ENCODE measurements at regions not wholly inside any gene's neighbourhood (a gene's known extent, or its start where the extent isn't known, plus 50 kb on each side); places are given as distances from the start of the nearest gene placed in this dataset.
"Not testable (repeated sequence)": the region's sequence is repeated elsewhere in the genome, so short reads cannot be mapped to it uniquely, and the experiment has no call there.

DNA sequence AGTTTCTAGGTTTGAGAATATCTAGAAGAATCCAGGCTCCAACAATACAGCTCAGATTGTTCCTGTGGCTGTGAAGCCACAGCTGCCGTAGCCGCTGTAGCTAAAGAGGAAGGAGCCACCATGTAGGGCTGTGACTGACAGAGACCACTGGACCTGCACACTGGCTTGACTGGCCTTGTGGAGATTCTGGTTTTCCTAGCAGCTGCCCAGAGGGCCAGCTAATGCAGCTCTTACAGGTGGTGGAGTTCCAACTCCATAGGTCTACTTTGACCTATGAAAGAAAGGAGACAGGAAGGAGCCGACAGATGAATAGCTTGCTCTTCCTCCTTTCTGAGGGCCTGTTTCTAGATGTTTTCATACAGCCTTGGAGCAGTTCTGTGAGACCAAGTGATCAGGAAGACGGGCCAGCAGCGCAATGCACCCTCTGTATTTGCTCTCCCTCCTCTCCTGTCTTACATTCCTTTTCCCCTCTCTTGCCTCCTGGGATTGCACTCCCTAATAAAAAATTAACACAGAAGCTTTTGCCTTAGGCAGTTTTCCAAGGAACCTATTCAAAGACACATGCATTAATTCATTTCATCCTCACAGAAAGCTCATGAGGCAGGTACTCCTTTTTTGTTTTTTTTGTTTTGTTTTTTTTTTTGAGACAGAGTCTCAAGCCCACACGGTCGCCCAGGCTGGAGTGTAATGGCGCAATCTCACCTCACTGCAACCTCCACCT lies 51.8 kb upstream of the MYB start:
- peak in 1 of 2 donors; percentile 30 for ATAC-seq

- ATAC-seq = peak; percentile 96 to 99
These were observed 52.7 kb upstream of the MYB start for GRCh38 chr6:135128268-135128914.

- no peak for ATAC-seq
These were observed 54.4 kb upstream of the MYB start for GRCh38 chr6:135126729-135127128.

- no peak for ATAC-seq
These were observed 55.1 kb upstream of the MYB start for GRCh38 chr6:135126034-135126433.

DNA sequence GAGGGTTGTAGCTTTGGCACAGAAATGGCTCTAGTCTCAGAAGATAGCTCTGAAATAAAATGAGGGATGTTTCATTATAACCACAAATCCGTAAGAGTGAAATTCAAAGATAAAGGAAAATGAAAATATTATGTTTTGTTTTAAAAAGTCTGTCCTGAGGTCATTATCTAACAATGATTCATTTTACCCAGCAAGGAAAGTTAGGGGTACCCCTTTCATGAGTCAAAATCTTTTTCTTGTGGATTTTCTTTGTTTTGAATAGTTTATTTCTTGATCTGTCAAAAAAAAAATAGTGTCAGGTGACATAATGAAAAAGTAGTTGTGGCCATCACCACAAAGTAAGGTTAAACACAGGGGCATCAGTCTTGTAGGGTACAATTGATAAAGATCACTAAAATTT lies 59.7 kb upstream of the MYB start:
- ATAC-seq = peak in 1 of 2 donors; percentile 36

GRCh38 chr6:135118134-135118730 lies 62.9 kb upstream of the MYB start:
- ATAC-seq = no peak

DNA sequence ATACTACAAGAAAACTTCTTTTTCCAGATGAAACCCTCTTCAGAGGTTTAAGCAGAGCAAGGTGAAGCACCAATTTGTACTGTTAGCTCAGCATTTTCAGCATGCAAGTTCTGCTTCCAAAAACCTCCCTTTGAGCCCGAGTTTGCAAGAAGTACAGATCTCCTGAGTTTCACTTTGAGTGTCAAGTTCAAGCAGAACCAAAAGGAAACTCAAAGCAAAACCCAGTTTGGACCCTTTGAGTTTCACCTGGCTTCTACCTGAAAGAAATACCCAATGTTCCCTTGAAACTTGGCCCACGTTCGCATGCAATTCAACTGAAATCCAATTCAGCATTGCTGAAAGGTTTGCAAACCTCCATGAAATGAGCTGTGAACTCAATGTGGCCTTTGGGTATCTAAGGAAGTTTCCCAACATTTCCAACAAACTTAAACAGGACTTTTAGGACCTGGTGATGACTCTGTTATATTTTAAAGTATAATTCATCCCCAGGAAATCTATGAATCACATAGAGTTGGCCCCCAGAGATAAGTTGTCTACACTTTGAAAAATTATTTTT lies 62.9 kb upstream of the HBS1L start:
- ATAC-seq = no peak

DNA sequence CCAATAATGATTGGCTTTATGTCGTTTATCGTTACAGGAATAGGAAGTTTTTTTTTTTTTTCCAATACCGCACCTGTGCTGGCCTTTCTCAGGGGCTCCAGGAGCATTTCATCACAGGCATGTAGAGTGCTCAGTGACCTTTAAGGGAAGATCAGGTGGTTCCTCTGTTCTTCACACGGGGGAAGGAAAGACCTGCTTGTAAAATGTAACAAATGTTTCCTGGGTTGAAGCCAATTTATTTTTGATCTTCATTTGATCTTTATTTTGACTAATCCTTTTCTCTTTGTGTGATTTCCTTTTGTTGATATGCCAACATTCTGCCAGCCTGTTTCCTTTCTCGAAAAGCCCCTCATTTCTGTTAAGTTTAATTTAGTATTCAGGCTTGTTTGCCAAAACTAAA lies 61.9 kb upstream of the HBS1L start:
- ATAC-seq = no peak

DNA sequence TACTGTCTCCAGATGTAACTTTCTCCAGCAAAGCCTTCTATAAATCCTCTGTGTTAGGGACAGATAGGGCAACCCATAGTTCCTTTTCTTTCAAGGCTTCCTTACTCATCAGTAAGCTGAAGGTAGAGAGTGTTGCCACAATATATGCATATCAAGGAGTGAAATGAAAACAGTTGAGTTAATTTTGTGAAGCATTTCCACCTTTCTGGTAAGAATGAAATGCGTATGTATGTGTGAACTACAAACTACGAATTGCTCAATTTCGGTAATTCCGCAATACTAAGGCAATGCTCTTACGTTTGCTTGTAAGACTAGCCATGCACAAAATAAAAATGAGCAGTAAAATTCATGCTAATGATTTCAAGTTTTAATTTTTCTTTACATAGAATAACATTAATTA lies 61.2 kb upstream of the HBS1L start:
- ATAC-seq = peak; percentile 67 to 68

- peak; percentile 63 to 64 for ATAC-seq
These were observed 60.8 kb upstream of the HBS1L start for GRCh38 chr6:135115411-135115810.

GRCh38 chr6:135114355-135115145 lies 59.9 kb upstream of the HBS1L start:
- ATAC-seq = peak; percentile 78 to 80

- ATAC-seq = no peak
These were observed 59.2 kb upstream of the HBS1L start for GRCh38 chr6:135113860-135114259.

DNA sequence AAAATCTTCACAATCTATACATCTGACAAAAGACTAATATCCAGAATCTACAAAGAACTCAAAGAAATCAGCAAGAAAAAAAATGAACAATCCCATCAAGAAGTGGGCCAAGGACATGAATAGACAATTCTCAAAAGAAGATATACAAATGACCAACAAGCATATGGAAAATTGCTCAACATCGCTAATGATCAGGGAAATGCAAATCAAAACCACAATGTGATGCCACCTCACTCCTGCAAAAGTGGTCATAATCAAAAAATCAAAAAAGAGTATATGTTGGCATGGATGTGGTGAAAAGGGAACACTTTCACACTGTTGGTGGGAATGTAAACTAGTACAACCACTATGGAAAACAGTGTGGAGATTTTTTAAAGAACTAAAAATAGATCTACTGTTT lies 58.3 kb upstream of the HBS1L start:
- ATAC-seq = not testable (repeated sequence)

GRCh38 chr6:135110261-135110781 lies 55.7 kb upstream of the HBS1L start:
- ATAC-seq = not testable (repeated sequence)

- no peak for ATAC-seq
These were observed 55.1 kb upstream of the HBS1L start for GRCh38 chr6:135109761-135110160.

DNA sequence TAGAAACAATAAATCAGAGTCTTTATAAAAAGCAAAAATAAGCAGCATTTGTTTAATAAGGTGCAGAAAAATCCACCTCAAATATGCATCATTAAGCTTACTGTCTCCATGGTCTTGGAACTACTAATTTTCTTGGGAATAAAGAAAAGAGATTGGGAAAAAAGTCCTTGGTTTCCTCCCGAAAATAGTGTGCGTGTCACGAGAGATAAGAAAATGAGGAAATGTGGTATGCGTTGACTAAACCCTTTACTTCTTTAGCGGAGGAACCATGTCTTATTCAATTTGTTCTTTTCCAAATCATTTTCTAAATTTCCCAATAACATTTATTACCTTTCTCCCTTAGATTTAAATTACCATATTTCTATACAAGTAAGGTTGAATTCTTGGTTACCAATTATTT lies 54.1 kb upstream of the HBS1L start:
- no peak for ATAC-seq

GRCh38 chr6:135106611-135107010 lies 52.0 kb upstream of the HBS1L start:
- ATAC-seq = no peak

GRCh38 chr6:135105710-135106109 lies 51.1 kb upstream of the HBS1L start:
- ATAC-seq = no peak

DNA sequence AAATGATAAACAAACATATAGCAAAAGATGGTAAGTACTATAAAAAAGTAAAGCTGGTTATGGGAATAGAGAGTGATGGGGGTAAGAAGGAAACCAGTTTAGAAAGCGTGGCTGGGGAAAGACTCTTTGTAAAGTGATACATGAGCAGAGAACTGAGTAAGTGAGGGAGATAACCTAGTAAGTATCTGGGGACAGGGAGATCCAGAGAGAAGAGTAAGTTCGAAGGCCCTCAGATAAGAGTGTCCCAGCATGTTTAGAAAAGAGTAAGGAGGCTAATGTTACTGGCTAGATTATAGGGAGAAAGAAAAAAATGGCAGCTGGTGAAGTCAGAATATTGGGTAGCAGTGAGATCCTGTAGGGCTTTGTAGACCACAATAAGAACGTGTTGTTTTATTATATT lies 50.7 kb upstream of the HBS1L start:
- ATAC-seq = no peak

Measured in activated CD4-positive, CD25-positive, alpha-beta regulatory T cell treated with anti-CD3 and anti-CD28 coated beads, Interleukin-2, amount 50 U/mL, for 24 hours (primary cell).